ENCODE measurements at regions not wholly inside any gene's neighbourhood (a gene's known extent, or its start where the extent isn't known, plus 50 kb on each side); places are given as distances from the start of the nearest gene placed in this dataset.

DNA sequence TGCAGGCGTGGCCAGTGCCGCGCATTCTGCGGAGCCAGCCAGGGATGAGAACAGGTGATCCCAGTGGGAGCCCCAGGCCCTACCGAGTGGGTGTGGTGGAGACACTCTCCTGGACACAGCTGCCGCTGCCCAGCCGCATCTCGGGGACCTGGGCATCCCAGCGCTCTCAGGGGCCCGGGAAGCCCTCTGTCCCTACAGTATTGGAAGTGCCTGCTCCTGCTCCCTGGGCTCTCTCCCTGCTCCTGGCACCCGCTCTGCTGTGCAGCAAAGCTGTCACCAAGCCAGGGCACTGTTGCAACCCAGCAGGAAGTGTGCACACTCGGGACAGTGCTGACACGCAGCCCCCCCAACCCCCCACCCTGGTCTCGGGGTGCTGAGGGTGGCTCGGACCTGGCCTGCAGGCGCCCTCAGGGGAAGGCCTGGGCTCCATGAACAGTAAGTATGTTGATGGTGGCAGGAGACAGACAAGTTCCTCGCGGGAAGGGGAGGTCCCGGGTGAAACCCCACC is 1177.4 kb upstream of the GBE1 start:
- no peak for DNase-seq

DNA sequence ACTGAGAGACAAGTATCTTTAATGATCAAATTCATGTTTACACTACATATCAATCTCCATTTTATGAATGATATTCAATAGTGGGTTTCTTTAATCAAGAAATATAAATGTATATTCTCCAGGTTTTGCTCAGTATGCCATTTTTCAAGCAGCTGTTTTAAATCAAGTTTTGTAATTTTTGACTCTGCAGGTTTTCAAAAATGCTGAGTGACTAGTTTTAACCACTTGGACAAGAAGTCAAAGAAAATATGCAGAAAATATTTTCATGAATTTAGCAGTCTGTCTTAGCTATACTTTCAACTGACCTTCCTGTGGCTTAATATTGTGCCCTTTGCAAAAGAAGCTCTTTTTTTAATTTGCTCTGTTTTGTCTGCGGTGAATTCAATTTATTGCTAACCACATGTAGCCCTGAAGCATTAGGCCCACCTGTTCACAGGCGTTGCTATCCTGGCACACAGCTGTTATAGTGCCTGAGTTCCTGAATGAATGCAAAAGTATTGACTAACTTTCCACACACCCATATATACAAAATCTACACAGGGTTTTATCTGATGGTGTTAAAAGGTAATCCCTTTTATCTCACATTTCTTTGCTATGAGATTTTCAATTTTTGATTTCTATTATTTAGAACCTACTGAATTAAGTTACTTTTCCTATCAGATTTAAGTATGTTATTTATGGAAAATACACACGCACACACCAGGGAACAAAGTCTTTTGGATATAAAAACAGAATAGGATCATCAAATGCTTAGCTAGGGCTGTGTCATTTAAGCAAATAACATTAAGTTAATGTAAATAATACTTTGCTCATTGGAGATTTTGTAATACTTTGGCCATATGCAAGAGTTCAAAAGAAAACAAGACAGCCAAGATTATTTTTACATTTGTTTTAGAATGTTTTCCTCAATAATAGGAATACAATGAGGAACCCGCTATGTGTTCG is 1166.1 kb upstream of the GBE1 start:
- DNase-seq = no peak

DNA sequence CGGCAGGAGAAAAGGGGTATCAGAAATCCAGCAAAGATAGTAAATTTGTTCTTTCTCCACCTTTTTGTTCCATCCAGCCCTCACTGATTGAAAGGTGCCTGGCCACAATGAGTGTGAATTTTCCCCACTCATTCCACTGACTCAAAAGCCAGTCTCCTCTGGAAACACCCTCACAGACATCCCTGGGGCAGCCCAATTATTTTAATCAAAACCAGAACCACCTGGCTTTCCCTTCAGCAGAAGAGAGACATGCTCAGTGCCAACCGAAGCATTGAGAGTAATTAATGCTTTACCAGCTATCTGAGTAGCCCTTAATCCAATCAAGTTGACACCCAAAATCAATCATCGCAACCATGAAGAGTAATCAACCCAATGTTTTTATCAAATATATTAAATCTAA is 1129.6 kb upstream of the GBE1 start:
- no peak for DNase-seq

DNA sequence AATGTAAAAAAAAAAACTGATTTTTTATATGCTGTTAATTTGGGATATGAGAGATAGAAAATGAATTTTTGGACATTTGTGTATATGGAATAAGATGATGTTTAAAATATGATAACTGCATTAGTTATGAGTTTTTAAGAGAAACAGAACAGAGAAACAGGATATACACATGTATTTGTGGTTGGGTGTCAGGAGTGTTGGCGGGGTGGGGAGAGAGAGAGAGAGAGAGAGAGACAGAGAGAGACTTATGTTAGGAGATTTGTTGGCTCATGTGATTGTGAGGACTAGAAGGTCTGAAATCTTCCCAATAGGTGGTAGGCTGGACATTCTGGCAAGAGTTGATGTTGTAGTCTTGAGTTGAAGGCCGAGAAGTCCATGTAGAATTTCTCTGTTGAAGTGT is 1121.6 kb upstream of the GBE1 start:
- no peak for DNase-seq

DNA sequence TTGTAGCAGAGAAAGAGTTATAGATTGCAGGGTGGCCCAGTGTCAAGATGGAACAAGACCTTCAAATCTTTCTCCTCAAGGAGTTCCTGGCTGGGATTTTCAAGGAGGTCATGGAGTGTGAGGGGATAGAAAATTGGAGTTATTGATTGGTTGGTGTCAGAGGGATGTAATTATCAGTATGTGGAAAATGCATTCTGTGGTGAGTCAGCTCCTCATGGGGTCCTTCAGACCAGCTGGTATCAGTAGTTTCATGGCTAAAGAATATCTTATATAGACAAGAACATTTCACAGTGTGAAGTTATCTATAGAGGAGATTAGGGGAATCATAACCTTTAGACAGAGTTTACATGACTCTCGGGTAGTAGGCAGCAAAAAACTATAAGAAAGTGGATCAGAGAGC is 1114.0 kb upstream of the GBE1 start:
- no peak for DNase-seq

DNA sequence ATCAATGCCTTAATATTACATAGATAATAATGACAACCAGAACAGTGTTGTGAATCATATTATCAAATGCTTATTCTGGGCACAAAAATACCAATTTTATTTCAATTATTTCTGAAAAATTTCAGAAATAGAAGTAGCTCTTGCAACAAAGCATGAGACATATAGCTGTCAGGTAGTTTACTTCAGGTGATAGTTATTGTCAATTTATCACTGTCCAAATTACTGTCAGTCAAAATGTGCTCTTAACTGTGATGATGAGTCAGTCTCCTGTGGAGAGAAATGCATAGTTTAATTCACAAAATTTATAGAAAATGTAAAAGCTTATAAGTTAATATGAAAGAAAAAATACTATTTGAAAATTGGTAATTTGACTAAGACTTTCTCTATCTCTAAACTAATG is 1078.4 kb upstream of the GBE1 start:
- no peak for DNase-seq

DNA sequence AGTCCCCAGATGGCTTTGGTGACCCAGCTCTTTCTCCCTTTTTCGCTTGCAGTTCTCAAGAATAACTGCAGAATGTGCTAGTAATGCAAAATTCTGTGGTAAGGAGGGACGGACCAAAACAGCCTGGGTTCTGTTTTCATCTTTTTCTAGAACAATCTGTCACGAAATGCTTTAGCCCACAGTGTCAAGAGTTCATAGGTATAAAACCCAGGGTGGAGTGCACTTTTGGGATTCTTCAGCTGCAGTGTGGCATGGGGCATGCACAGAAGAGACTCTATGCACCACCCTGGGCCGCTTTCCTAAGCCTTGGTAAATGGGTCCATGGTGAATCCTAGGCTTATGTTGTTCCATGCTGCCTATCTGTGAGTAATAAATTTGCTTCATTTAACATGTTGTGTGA is 1072.7 kb upstream of the GBE1 start:
- DNase-seq = no peak

DNA sequence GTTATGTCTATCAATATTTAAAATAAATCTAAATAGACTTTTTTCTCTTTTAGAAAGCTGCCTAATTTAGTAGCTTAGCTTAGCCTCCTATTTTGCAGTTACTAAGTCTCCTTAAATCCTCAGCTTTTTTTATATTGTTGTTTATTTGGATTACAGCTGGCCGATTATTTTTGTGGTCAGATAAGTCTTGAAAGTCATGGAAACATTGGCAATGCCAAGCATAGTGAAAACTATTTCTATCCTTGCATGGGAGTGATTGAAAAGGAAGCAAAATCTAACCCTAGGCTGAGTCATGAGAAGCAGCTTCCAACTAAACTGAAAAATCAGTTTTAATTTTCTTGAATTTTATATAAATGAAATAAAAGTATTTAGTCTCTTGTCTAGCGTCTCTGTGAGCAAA is 1063.0 kb upstream of the GBE1 start:
- no peak for DNase-seq

DNA sequence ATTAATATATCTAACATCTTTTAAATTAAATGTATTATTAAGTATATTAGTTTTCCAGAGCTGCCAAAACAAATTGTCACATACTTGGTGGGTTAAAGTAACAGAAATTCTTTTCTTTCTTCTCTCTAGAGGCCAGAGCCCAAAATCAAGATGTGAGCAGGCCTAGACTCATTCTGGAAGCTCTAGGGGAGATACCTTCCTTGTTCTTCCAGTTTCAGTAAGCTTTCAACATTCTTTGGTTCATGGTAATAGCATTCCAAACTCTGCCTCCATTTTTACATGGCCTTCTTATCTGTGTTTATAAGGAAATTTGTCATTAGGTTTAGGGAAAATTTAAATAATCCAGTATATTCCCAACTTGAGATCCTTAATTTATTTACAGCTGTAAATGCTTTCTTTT is 1054.6 kb upstream of the GBE1 start:
- DNase-seq = no peak

DNA sequence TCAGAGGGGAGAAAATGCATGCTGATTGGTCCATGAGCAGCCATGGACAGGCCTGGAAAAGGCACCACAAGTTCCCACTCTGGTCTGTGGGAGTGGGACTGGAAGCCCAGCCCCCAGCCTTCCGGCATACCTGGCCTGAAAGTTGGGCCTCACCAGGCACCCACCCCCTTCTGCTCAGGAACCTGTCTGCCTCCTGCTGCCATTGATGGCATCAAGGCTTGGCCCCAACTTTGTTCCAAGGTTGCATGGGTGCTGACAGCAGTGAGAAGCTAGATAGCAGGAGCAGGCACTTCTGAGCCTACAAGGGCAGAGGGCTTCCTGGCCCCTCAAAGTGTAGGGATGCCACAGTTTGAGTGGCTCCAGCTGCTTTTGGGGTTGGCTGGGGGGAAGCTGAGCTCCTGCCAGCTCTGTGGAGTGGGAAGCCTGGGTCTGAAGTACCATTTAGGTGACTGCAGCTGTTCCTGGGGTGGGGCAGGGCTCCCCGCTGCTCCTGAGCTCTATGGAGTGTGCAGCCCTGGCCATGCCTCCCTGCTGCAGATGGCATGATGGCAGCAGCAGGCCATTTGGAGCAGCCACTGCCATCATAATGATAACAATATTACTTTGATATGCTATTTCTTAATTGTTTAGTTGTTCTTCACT is 1054.1 kb upstream of the GBE1 start:
- DNase-seq = no peak

DNA sequence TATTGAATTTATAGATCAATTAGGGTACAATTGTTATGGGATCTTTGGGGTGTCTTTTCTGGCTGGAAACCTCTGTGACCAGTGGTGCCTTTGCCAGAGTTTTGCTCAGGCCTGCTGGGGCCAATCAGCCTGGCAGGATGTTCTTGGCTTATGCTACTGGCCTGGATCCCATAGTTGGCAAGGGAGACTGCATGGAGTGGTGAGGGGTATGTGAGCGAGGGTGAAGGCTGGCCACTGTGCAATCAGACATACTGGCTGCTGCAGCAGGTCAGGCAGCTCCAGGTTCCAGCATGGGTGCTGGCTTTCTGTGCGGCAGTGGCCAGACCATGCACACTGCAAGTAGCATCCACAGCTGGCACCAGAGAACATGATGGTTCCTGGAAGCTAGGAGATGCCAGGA is 1053.2 kb upstream of the GBE1 start:
- no peak for DNase-seq

DNA sequence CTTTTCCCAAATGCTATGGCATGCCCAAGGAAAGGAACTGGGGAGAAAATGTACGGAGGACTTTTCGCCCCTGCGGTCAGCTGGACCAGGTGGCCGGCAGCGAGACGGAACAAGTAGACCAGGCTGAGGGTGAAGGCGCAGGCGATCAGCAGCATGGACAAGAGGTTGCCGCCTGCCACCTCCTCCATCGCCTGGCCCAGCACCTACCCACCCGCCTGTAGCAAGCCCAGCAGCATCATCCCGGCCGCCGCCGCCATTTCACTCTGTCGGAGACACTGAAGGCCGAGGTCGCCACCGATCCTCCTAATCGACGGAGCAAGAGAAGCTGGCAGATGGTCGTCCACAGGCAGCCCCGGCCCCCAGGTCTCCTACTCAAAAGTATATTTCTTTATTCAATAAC is 1046.3 kb upstream of the GBE1 start:
- no peak for DNase-seq

DNA sequence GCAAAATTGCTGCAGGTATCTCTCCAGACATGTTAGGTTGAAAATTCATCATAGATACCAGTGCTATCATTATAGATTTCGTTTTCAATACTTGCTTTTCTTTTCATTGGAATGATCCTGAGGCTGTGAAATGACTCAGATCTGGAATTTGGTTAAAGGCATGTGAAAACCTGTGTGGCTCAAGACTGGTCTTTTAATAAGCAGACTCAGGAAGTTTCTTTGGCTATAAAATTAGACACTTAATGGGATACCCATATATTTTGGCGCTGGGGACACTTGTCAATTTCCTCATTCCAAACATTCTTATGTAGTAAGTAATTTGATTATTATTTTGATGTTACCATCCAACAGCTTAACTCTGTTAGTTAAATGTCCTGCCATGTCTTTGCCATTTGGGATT is 1041.1 kb upstream of the GBE1 start:
- DNase-seq = no peak

DNA sequence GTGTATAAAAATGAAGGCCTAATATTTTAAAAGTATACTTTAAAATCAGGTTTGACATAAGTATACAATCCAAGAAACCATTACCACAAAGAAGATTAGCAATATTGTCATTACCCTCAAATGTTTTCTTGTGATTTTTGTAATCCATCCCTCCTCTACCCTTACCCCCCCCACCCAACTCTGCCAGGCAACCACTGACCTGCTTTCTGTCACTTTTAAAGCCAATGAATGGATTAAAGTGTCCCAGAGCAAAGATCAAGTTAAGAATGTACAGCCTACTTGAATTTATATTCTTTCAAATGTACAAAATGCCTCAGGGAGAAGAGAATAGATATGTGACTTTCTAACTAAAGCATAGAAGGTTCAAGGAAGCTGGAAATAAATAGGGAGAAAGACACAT is 1038.8 kb upstream of the GBE1 start:
- no peak for DNase-seq

DNA sequence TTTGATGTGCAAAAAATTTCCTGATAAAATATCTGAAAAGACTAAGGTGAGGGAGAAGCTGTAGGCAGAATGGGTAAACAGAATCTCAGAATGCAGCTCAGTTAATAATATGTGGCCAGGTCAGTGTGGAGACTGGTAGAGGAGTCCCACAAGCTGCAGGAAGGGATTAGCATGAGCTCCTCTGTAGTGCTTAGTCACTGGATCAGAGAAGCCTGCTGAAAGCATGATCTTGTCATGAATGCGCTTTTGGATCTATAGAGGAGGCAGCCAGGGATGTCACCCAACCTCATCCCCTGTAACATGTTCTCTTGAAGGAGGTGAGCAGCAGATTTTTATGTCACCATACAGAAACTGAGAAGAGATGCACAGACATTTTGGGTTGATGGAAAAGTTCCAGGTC is 1035.3 kb upstream of the GBE1 start:
- DNase-seq = no peak

DNA sequence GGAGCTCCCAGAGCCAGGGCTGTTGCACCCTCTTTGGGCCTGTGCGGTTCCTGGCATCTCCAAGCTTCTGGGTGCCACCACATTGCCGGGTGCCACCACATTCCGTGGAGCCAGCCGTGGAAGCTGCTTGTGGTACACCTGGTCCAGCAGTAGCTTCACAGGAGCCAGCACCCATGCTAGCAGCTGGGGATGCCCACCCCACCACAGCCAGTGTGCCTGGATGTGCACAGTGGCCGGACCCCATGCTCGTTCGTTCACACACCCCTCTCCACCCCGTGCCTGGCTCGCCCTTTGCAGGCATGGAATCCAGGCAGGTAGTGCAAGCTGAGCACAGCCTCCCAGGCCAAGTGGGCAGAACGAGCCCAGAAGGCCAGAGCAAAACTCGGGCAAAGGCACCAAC is 1029.8 kb upstream of the GBE1 start:
- no peak for DNase-seq

DNA sequence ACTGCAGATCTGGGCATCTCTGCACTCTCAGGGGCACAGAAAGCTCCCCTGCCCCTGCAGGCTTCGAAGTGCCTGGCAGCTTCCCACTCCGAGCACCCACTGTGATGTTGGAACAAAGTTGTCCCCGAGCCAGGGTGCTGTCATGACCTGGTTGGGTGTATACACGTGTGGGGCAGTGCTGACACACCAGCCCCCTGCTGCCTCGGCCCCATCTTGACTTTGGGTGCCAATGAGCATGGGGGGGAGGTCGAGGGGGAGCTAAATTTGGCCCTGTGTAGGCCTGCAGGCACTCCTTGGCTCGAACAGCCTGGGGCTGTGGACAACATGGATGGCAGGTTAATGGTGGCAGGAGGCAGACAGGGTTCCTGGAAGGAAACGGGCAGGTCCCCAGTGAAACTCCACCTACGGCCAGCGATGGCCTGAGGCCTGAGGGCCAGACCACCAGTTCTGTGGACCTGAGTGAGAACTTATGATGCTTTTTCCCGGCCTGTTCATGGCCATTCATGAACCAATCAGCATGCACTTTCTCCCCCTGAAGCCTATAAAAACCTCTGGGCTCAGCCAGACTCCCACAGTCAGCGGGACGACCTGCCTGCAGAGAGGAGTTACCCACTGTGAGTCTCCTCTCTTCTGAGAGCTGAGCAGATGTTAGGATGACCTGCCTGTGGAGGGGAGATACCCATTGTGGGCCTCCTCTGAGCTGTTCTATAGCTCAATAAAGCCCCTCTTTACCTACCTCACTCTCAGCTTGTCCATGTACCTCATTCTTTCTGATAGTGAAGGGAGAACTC is 1029.1 kb upstream of the GBE1 start:
- DNase-seq = no peak

DNA sequence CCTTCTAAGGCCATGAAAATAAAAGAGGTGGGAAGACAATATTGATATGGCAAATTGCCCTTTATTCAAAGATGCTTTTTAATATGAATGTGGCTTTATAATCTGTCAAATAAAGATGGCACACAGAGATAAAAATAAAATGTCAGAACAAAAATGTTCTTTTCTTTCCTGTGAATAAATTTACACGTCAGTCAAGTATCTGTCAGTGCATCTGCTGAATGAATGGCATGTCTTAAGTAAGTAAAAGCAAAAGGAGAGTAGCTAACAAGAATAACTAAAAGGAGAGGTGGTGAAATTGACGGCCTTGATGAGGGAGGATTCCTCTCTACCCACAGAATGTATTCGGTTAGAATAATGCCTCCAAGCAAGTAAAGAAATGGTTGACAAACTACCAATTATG is 1021.7 kb upstream of the GBE1 start:
- DNase-seq = no peak

DNA sequence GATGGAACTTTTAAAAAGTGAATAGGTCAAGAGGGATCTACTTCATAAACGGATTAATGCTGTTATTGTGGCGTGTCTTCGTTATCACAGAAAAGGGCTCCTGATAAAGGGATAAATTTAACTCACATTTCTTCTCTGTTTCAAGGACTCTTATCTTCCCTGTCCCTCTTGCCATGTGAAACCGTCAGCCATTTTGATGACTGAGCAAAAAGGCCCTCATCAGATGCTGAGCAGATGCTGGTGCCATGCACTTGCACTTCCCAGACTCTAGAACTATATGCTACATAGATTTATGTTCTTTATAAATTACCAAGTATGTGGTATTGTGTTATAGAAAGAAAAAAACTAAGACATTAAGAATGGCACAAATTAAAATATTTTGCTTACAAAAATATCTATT is 1011.8 kb upstream of the GBE1 start:
- DNase-seq = no peak

DNA sequence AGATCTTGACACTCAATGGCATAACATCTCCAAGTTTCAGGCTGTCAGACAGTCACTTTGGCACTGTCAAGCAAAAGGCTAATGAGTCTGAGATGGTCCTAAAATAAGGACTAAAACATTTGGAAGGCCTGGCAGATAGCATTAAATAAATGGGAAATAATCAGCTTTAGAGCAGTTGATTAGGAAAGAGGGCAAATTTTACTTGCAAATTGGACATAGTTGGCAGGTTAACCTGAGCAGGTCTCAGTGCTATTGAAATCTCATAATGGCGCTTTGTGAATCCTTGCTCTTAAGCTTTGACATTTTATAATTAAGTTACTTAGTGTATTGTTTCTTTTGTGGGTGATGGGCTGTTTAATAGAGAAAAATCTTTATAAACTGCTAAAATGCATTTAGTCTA is 1003.1 kb upstream of the GBE1 start:
- DNase-seq = no peak

DNA sequence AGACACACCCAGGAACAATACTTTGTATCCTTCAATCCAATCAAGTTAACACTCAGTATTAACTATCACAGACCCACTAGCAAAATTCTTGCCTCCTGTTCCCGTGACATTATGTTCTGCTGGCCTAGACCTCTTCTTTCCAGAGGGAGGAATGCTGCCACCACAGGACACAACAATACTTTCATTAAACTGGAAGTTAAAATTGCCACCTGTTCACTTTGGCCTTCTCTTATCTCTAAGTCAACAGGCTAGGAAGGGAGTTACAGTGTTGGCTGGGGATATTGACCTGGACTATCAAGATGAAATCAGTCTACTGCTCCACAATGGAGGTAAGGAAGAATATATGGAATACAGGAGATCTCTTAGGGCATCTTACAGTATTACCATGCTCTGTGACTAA is 1000.4 kb upstream of the GBE1 start:
- DNase-seq = no peak

DNA sequence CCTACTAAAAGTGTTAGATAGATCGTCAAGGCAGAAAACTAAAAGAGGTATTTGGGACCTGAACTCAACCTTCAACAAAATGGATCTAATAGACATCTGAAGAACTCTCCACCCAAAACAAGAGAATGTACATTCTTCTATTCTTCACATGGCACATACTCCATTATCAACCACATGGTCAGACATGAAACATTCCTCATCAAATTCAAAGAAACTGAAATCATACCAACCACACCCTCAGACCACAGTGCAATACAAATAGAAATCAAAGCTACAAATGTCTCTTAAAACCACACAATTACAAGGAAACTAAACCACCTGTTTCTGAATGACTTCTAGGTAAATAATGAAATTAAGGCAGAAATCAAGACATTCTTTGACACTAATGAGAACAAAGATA is 984.1 kb upstream of the GBE1 start:
- DNase-seq = no peak

DNA sequence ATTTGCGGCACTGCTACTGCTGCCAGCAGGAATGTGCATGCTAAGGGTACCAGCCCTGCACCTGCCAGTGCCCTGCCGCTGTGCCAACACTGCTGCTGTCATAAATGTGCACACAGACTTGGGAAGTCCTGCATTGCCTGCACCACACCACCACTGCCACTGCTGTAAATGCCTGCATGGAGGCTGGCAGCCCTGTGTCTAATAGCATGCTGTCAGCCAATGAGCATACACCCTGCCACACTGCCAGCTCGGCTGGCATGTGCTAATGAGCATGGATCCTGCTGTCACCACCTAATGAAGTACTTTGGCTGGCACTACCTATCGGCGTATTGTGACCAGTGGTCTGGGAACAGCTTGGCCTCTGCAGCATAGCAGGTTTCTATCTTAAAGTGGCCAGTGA is 981.8 kb upstream of the GBE1 start:
- no peak for DNase-seq

DNA sequence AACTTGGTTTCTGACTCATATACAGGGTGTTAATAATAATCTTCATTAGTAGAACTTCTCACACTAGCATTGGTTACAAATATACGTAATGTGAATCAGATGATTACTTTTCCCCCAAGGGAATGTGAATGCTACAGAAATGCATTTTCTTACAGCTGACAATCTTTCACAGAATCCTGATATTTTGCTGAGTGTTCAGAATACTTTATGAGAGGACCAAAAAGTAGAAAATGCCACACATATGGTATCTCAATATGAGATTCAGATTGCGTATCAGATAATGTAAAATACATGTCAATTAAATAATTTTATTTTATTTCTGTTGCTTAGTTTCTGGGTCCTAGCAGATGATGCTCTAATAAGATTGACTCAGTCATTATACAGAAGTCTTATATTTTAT is 979.9 kb upstream of the GBE1 start:
- no peak for DNase-seq

Measured in inflammatory macrophage treated with lipopolysaccharide for 4 hours (primary cell).